ENCODE measurements at regions not wholly inside any gene's neighbourhood (a gene's known extent, or its start where the extent isn't known, plus 50 kb on each side); places are given as distances from the start of the nearest gene placed in this dataset.

- Histone ChIP-seq H3K4me1 (ENCODE audit: control insufficient read depth, insufficient read depth, low read length) (peaks cover 10% of the 10 kb centered on the region), H3K36me3 (ENCODE audit: control insufficient read depth, insufficient read depth, low read length) (no peaks in the 10 kb centered on the region), H3K27ac (ENCODE audit: low read length) (no peak overlapping the region), H3K27me3 (ENCODE audit: control insufficient read depth, insufficient read depth, low read length) (peaks cover 30% of the 10 kb centered on the region), H3K9me3 (replicated peaks; ENCODE audit: control insufficient read depth, low read depth, low read length) (peaks cover 14% of the 10 kb centered on the region), H3K4me3 (ENCODE audit: low read length) (no peak overlapping the region)
- DNase-seq: peak; percentile 15
- WGBS (ENCODE audit: insufficient coverage): 29% methylated on average over 39 of the region's 39 CpGs
Observed at GRCh38 chr14:104333646-104334423, 195.4 kb downstream of the KIF26A start.

- no peaks in the 10 kb centered on the region for H3K36me3 ChIP-seq (ENCODE audit: control insufficient read depth, insufficient read depth, low read length)
- H3K27ac ChIP-seq (ENCODE audit: low read length): no peak overlapping the region
- peaks cover 10% of the 10 kb centered on the region for H3K4me1 ChIP-seq (ENCODE audit: control insufficient read depth, insufficient read depth, low read length)
- no peak overlapping the region for H3K4me3 ChIP-seq (ENCODE audit: low read length)
- WGBS (ENCODE audit: insufficient coverage): 68% methylated on average over 30 of the region's 31 CpGs
- DNase-seq: no peak
- peaks cover 30% of the 10 kb centered on the region for H3K27me3 ChIP-seq (ENCODE audit: control insufficient read depth, insufficient read depth, low read length)
- peaks cover 13% of the 10 kb centered on the region for H3K9me3 ChIP-seq (replicated peaks; ENCODE audit: control insufficient read depth, low read depth, low read length)
Observed at GRCh38 chr14:104334424-104335161, 196.2 kb downstream of the KIF26A start.

- 86% methylated on average over 1 of the region's 4 CpGs for WGBS (ENCODE audit: insufficient coverage)
- Histone ChIP-seq H3K27ac (ENCODE audit: low read length) (no peak overlapping the region), H3K27me3 (ENCODE audit: control insufficient read depth, insufficient read depth, low read length) (peaks cover 30% of the 10 kb centered on the region), H3K4me1 (ENCODE audit: control insufficient read depth, insufficient read depth, low read length) (peaks cover 10% of the 10 kb centered on the region), H3K36me3 (ENCODE audit: control insufficient read depth, insufficient read depth, low read length) (no peaks in the 10 kb centered on the region), H3K4me3 (ENCODE audit: low read length) (no peak overlapping the region), H3K9me3 (replicated peaks; ENCODE audit: control insufficient read depth, low read depth, low read length) (peaks cover 8% of the 10 kb centered on the region)
- DNase-seq: no peak
Observed at GRCh38 chr14:104335176-104335575, 196.8 kb downstream of the KIF26A start.

- no peak overlapping the region for H3K27ac ChIP-seq (ENCODE audit: low read length)
- no peak for DNase-seq
- WGBS (ENCODE audit: insufficient coverage): 80% methylated on average over 11 of the region's 12 CpGs
- H3K4me3 ChIP-seq (ENCODE audit: low read length): no peak overlapping the region
- H3K4me1 ChIP-seq (ENCODE audit: control insufficient read depth, insufficient read depth, low read length): peaks cover 10% of the 10 kb centered on the region
- peaks cover 30% of the 10 kb centered on the region for H3K27me3 ChIP-seq (ENCODE audit: control insufficient read depth, insufficient read depth, low read length)
- no peaks in the 10 kb centered on the region for H3K36me3 ChIP-seq (ENCODE audit: control insufficient read depth, insufficient read depth, low read length)
- peaks cover 6% of the 10 kb centered on the region for H3K9me3 ChIP-seq (replicated peaks; ENCODE audit: control insufficient read depth, low read depth, low read length)
Observed at GRCh38 chr14:104335611-104336010, 197.2 kb downstream of the KIF26A start.

GRCh38 chr14:104337351-104337750 is 199.0 kb downstream of the KIF26A start:
- H3K27ac ChIP-seq (ENCODE audit: low read length): no peak overlapping the region
- H3K4me3 ChIP-seq (ENCODE audit: low read length): no peak overlapping the region
- peaks cover 4% of the 10 kb centered on the region for H3K9me3 ChIP-seq (replicated peaks; ENCODE audit: control insufficient read depth, low read depth, low read length)
- H3K4me1 ChIP-seq (ENCODE audit: control insufficient read depth, insufficient read depth, low read length): peaks cover 15% of the 10 kb centered on the region
- DNase-seq: no peak
- peaks cover 30% of the 10 kb centered on the region for H3K27me3 ChIP-seq (ENCODE audit: control insufficient read depth, insufficient read depth, low read length)
- no peaks in the 10 kb centered on the region for H3K36me3 ChIP-seq (ENCODE audit: control insufficient read depth, insufficient read depth, low read length)
- no CpG with 5 or more reads among the region's 4 CpGs for WGBS (ENCODE audit: insufficient coverage)

GRCh38 chr14:104339361-104339760 is 201.0 kb downstream of the KIF26A start:
- peaks cover 4% of the 10 kb centered on the region for H3K9me3 ChIP-seq (replicated peaks; ENCODE audit: control insufficient read depth, low read depth, low read length)
- DNase-seq: no peak
- peaks cover 13% of the 10 kb centered on the region for H3K27me3 ChIP-seq (ENCODE audit: control insufficient read depth, insufficient read depth, low read length)
- H3K4me3 ChIP-seq (ENCODE audit: low read length): no peak overlapping the region
- WGBS (ENCODE audit: insufficient coverage): 63% methylated on average over 1 of the region's 1 CpG
- no peak overlapping the region for H3K27ac ChIP-seq (ENCODE audit: low read length)
- H3K4me1 ChIP-seq (ENCODE audit: control insufficient read depth, insufficient read depth, low read length): peaks cover 12% of the 10 kb centered on the region
- H3K36me3 ChIP-seq (ENCODE audit: control insufficient read depth, insufficient read depth, low read length): no peaks in the 10 kb centered on the region

- H3K36me3 ChIP-seq (ENCODE audit: control insufficient read depth, insufficient read depth, low read length): no peaks in the 10 kb centered on the region
Observed at GRCh38 chr14:104339829-104340228, 201.4 kb downstream of the KIF26A start.

GRCh38 chr14:104341532-104342434 is 203.4 kb downstream of the KIF26A start:
- Histone ChIP-seq H3K4me3 (ENCODE audit: low read length) (no peak overlapping the region), H3K9me3 (replicated peaks; ENCODE audit: control insufficient read depth, low read depth, low read length) (peaks cover 4% of the 10 kb centered on the region), H3K4me1 (ENCODE audit: control insufficient read depth, insufficient read depth, low read length) (peaks cover 8% of the 10 kb centered on the region), H3K36me3 (ENCODE audit: control insufficient read depth, insufficient read depth, low read length) (no peaks in the 10 kb centered on the region), H3K27ac (ENCODE audit: low read length) (no peak overlapping the region), H3K27me3 (ENCODE audit: control insufficient read depth, insufficient read depth, low read length) (peaks cover 7% of the 10 kb centered on the region)
- 35% methylated on average over 16 of the region's 27 CpGs for WGBS (ENCODE audit: insufficient coverage)
- DNase-seq: peak; percentile 20

More at GRCh38 chr14:104339829-104340228, 201.4 kb downstream of the KIF26A start:
- DNase-seq: no peak
- Histone ChIP-seq H3K27ac (ENCODE audit: low read length) (no peak overlapping the region), H3K4me3 (ENCODE audit: low read length) (no peak overlapping the region), H3K4me1 (ENCODE audit: control insufficient read depth, insufficient read depth, low read length) (peaks cover 8% of the 10 kb centered on the region), H3K9me3 (replicated peaks; ENCODE audit: control insufficient read depth, low read depth, low read length) (peaks cover 4% of the 10 kb centered on the region), H3K27me3 (ENCODE audit: control insufficient read depth, insufficient read depth, low read length) (peaks cover 8% of the 10 kb centered on the region)

GRCh38 chr14:104342435-104343293 is 204.3 kb downstream of the KIF26A start:
- Histone ChIP-seq H3K4me1 (ENCODE audit: control insufficient read depth, insufficient read depth, low read length) (peaks cover 8% of the 10 kb centered on the region), H3K36me3 (ENCODE audit: control insufficient read depth, insufficient read depth, low read length) (no peaks in the 10 kb centered on the region), H3K27me3 (ENCODE audit: control insufficient read depth, insufficient read depth, low read length) (peaks cover 4% of the 10 kb centered on the region), H3K4me3 (ENCODE audit: low read length) (no peak overlapping the region), H3K9me3 (replicated peaks; ENCODE audit: control insufficient read depth, low read depth, low read length) (peaks cover 4% of the 10 kb centered on the region), H3K27ac (ENCODE audit: low read length) (no peak overlapping the region)
- 52% methylated on average over 17 of the region's 22 CpGs for WGBS (ENCODE audit: insufficient coverage)
- no peak for DNase-seq

All from muscle of leg (tissue), 3 donors.